ENCODE measurements at regions not wholly inside any gene's neighbourhood (a gene's known extent, or its start where the extent isn't known, plus 50 kb on each side); places are given as distances from the start of the nearest gene placed in this dataset.

GRCh38 chr6:167578371-167578901, 248.3 kb upstream of the AFDN start:
- Histone ChIP-seq H3K27ac (ENCODE audit: low read depth, low read length) (no peak overlapping the region), H3K36me3 (ENCODE audit: control insufficient read depth in 1 of 2, insufficient read depth in 2 of 2, low read length in 2 of 2) (no peaks in the 10 kb centered on the region), H3K9me2 (ENCODE audit: insufficient read depth) (no peaks in the 10 kb centered on the region), H3K9ac (ENCODE audit: low read length) (no peak overlapping the region), H3K4me1 (ENCODE audit: control insufficient read depth in 1 of 2, insufficient read depth in 2 of 2, low read length in 2 of 2) (no peaks in the 10 kb centered on the region), H3K27me3 (ENCODE audit: insufficient read depth, low read length) (no peaks in the 10 kb centered on the region), H4K20me1 (ENCODE audit: insufficient read depth) (no peaks in the 10 kb centered on the region), H3K9me3 (ENCODE audit: control insufficient read depth in 1 of 2, insufficient read depth in 1 of 2, low read depth in 1 of 2, low read length in 2 of 2) (no peaks in the 10 kb centered on the region), H3K79me2 (ENCODE audit: insufficient read depth, low read length) (no peaks in the 10 kb centered on the region), H3K4me2 (ENCODE audit: low read length) (no peak overlapping the region), H3K4me3 (replicated peaks in 1 of 2; ENCODE audit: low read depth in 1 of 2, low read length in 2 of 2) (no peak overlapping the region), H2AFZ (ENCODE audit: low read depth, low read length, poor library complexity, severe bottlenecking) (no peak overlapping the region)
- POLR2A ChIA-PET = no interaction called here
- RAD21 ChIA-PET (ENCODE audit: low non-redundant PET in 1 of 2, low total read pairs in 2 of 2, uncharacterized antibody in 2 of 2, unreplicated experiment in 2 of 2) = no interaction called here
- CTCF ChIA-PET = no interaction called here
- ATAC-seq (no peak), DNase-seq (ENCODE audit: low read depth, low spot score) (no peak)
- BruUV-seq (replicated peaks) = no TSS peak
- intact Hi-C loops (cut with micrococcal nuclease) = no loop called here
- no peak for TF ChIP-seq FOSL1 (IDR thresholded peaks at IDR 0.05; ENCODE audit: low read depth)
- TF ChIP-seq POLR2A (IDR thresholded peaks at IDR 0.05; ENCODE audit: borderline replicate concordance, extremely low read depth, insufficient read depth, insufficient read length) = no peak
- TF ChIP-seq SP1 (IDR thresholded peaks at IDR 0.05; ENCODE audit: low read depth) = no peak
- TF ChIP-seq, protein P1, sequence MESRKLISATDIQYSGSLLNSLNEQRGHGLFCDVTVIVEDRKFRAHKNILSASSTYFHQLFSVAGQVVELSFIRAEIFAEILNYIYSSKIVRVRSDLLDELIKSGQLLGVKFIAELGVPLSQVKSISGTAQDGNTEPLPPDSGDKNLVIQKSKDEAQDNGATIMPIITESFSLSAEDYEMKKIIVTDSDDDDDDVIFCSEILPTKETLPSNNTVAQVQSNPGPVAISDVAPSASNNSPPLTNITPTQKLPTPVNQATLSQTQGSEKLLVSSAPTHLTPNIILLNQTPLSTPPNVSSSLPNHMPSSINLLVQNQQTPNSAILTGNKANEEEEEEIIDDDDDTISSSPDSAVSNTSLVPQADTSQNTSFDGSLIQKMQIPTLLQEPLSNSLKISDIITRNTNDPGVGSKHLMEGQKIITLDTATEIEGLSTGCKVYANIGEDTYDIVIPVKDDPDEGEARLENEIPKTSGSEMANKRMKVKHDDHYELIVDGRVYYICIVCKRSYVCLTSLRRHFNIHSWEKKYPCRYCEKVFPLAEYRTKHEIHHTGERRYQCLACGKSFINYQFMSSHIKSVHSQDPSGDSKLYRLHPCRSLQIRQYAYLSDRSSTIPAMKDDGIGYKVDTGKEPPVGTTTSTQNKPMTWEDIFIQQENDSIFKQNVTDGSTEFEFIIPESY (IDR thresholded peaks at IDR 0.05; ENCODE audit: extremely low read depth, insufficient replicate concordance, low read length) = no peak

- ChIA-PET RAD21 (ENCODE audit: low non-redundant PET in 1 of 2, low total read pairs in 2 of 2, uncharacterized antibody in 2 of 2, unreplicated experiment in 2 of 2) (no interaction called here), CTCF (no interaction called here), POLR2A (no interaction called here)
- Histone ChIP-seq H3K27me3 (ENCODE audit: insufficient read depth, low read length) (no peaks in the 10 kb centered on the region), H3K9me2 (ENCODE audit: insufficient read depth) (no peaks in the 10 kb centered on the region), H3K4me3 (replicated peaks in 1 of 2; ENCODE audit: low read depth in 1 of 2, low read length in 2 of 2) (no peak overlapping the region), H3K36me3 (ENCODE audit: control insufficient read depth in 1 of 2, insufficient read depth in 2 of 2, low read length in 2 of 2) (no peaks in the 10 kb centered on the region), H3K4me2 (ENCODE audit: low read length) (no peak overlapping the region), H2AFZ (ENCODE audit: low read depth, low read length, poor library complexity, severe bottlenecking) (no peak overlapping the region), H3K27ac (ENCODE audit: low read depth, low read length) (no peak overlapping the region), H3K9ac (ENCODE audit: low read length) (no peak overlapping the region), H3K79me2 (ENCODE audit: insufficient read depth, low read length) (no peaks in the 10 kb centered on the region), H4K20me1 (ENCODE audit: insufficient read depth) (no peaks in the 10 kb centered on the region), H3K9me3 (ENCODE audit: control insufficient read depth in 1 of 2, insufficient read depth in 1 of 2, low read depth in 1 of 2, low read length in 2 of 2) (no peaks in the 10 kb centered on the region), H3K4me1 (ENCODE audit: control insufficient read depth in 1 of 2, insufficient read depth in 2 of 2, low read length in 2 of 2) (no peaks in the 10 kb centered on the region)
- no TSS peak for BruUV-seq (replicated peaks)
- no peak for ATAC-seq
- intact Hi-C loops (cut with micrococcal nuclease) = no loop called here
- TF ChIP-seq POLR2A (IDR thresholded peaks at IDR 0.05; ENCODE audit: borderline replicate concordance, extremely low read depth, insufficient read depth, insufficient read length) (no peak), EZH2phosphoT487 (IDR thresholded peaks at IDR 0.05; ENCODE audit: borderline replicate concordance) (no peak), SIN3A (IDR thresholded peaks at IDR 0.05; ENCODE audit: low read depth) (no peak), CEBPB (IDR thresholded peaks at IDR 0.05; ENCODE audit: low read depth) (no peak), MAX (IDR thresholded peaks at IDR 0.05) (no peak), ZFX (IDR thresholded peaks at IDR 0.05) (no peak), SRF (IDR thresholded peaks at IDR 0.05; ENCODE audit: low read depth) (no peak), RAD21 (IDR thresholded peaks at IDR 0.05; ENCODE audit: low read depth) (no peak), EGR1 (IDR thresholded peaks at IDR 0.05; ENCODE audit: low read depth) (no peak), EZH2 (IDR thresholded peaks at IDR 0.05) (no peak), CBX3 (IDR thresholded peaks at IDR 0.05; ENCODE audit: low read depth) (no peak), ATF3 (IDR thresholded peaks at IDR 0.05) (no peak)
- TF ChIP-seq, protein P1 (IDR thresholded peaks at IDR 0.05; ENCODE audit: extremely low read depth, insufficient replicate concordance, low read length) = no peak
- DNase-seq (ENCODE audit: low read depth, low spot score) = no peak
These were observed 246.7 kb upstream of the AFDN start for GRCh38 chr6:167579806-167580618.

Data from HCT116 (cell line).